Activated T-cell treated with anti-CD3 and anti-CD28 coated beads, Interleukin-2, amount 50 U/mL, for 4 hours (primary cell): ENCODE measurements at regions not wholly inside any gene's neighbourhood (a gene's known extent, or its start where the extent isn't known, plus 50 kb on each side); places are given as distances from the start of the nearest gene placed in this dataset.
A peak's percentile ranks its signal among the peaks of the same experiment; 100 is the strongest.
"Not testable (repeated sequence)": the region's sequence is repeated elsewhere in the genome, so short reads cannot be mapped to it uniquely, and the experiment has no call there.

Experiments used
- ATAC-seq, 2 donors: fragments of 200-7000 bp; cut with Tn5 transposase; one replicate each; pipeline ENCODE4 v1.10.0; 2021
- DNase-seq: peaks from one replicate; pipeline ENCODE4 v3.0.0-alpha.2; 2020
- H3K27me3 Mint-ChIP-seq: one replicate; pipeline ENCODE4 v1.8.0; 2021; ENCODE audit warnings: low read depth, mixed read lengths
- H3K36me3 Mint-ChIP-seq: one replicate; pipeline ENCODE4 v1.8.0; 2022; ENCODE audit warnings: mixed read lengths; ENCODE audit not compliant: insufficient read depth
- H3K4me1 Mint-ChIP-seq: one replicate; pipeline ENCODE4 v1.8.0; 2021; ENCODE audit warnings: low read depth, mixed read lengths
- H3K4me3 Mint-ChIP-seq: one replicate; pipeline ENCODE4 v1.8.0; 2021; ENCODE audit warnings: mild to moderate bottlenecking, moderate library complexity, mixed read lengths
- H3K9me3 Mint-ChIP-seq: one replicate; pipeline ENCODE4 v1.8.0; 2021; ENCODE audit warnings: mixed read lengths

DNA sequence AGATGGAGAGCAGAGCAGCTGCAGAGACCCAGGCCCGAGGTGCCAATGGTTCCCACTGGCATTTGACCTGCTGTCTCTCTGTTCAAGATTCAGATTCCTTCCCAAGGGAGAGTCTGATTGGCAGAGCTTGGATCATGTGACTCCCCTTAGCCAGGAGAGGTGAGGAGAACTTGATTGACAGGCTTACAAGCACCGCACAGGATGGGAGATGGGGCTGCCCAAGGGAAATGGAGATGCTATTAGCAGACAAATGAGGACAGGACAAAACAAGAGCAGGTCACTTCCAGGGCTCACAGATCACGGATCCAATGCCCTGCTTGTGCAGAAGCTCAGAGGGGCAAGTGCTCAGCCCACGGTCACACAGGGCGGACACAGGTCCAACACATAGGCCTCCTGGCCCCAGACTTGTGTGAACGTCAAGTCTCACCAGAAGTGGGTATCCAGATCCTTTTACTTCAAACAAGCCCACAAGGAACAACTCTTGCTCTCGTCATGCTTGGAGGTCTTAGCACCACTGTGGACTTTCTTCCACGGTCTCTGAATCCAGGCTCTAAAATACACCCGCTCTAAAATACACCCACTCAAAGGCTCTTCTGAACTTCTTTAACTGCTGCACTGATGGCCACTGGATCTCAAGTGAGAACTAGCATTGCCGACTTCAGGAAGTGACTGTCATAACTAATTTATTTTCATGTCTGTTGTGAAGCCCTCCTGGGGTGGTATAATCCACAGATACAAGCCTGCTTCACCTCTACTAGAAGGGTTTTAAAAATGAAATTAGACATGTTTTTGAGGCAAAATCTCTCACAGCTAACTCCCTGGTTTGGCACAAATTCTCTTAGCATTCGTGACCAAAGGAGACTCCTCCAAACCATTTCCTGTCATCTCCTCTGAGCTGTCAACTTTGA, 274.9 kb downstream of the RRAGC start:
- Mint-ChIP-seq H3K9me3 (no peaks in the 10 kb centered on the region), H3K27me3 (peaks cover 18% of the 10 kb centered on the region), H3K4me1 (peaks cover 3% of the 10 kb centered on the region), H3K36me3 (no peaks in the 10 kb centered on the region), H3K4me3 (no peak overlapping the region)
- no peak for ATAC-seq
- no peak for DNase-seq

DNA sequence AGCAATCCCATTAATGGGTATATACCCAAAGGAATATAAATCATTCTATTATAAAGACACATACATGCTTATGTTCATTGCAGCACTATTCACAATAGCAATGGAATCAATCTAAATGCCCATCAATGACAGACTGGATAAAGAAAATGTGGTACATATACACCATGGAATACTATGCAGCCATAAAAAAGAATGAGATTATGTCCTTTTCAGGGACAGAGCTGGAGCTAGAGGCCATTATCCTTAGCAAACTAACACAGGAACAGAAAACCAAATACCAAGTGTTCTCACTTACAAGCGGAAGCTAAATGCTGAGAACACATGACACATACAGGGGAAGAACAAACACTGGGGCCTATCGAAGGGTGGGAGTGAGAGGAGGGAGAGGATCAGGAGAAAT, 276.3 kb downstream of the RRAGC start:
- H3K4me3 Mint-ChIP-seq, H3K4me1 Mint-ChIP-seq: not testable (repeated sequence)

DNA sequence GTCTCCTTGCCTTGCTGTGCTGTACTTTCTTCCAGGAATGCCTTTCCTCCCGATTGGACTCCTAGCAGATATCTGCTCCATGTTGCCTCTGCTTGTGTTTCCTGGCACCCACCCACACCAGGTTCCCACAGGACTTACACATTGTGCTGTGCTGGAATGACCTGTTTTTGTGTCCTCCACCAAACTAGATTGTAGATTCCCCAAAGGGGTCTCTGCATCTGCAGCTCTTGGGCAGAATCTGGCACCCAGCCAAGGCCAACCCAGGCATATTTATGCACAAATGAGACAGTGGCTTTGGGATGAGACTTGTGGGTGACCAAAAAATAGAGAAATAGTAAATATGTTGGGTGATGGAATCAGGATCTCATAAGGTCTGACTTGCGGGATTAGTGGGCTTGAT, 278.2 kb downstream of the RRAGC start:
- peaks cover 8% of the 10 kb centered on the region for H3K4me1 Mint-ChIP-seq
- DNase-seq (no peak), ATAC-seq (no peak)
- H3K9me3 Mint-ChIP-seq: no peaks in the 10 kb centered on the region
- no peak overlapping the region for H3K4me3 Mint-ChIP-seq
- H3K36me3 Mint-ChIP-seq: no peaks in the 10 kb centered on the region
- H3K27me3 Mint-ChIP-seq: peaks cover 40% of the 10 kb centered on the region

More for the DNA sequence above, 276.3 kb downstream of the RRAGC start:
- H3K36me3 Mint-ChIP-seq, DNase-seq, ATAC-seq, H3K9me3 Mint-ChIP-seq: not testable (repeated sequence)
- peaks cover 29% of the 10 kb centered on the region for H3K27me3 Mint-ChIP-seq

DNA sequence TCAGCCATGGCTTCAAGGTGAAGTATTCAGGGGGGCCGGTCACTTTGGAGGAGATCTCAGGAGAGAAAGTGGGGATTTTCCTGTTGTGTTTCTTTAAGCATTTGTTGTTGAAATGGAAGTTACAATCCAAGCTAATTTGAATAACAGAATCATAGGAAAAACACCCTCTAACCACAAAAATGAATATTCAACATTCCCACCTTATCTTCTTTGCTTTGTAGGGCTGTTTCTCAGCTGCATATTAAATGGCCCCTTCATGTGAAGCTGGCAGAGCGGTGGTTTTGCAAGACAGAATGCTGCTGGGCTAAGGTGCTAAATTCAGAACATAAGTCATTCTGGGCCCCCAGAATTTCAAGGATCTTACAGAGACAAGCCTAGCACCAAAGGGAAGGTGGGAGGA, 279.0 kb downstream of the RRAGC start:
- ATAC-seq (no peak), DNase-seq (no peak)
- peaks cover 8% of the 10 kb centered on the region for H3K4me1 Mint-ChIP-seq
- H3K36me3 Mint-ChIP-seq: no peaks in the 10 kb centered on the region
- peaks cover 41% of the 10 kb centered on the region for H3K27me3 Mint-ChIP-seq
- no peak overlapping the region for H3K4me3 Mint-ChIP-seq
- H3K9me3 Mint-ChIP-seq: no peaks in the 10 kb centered on the region

DNA sequence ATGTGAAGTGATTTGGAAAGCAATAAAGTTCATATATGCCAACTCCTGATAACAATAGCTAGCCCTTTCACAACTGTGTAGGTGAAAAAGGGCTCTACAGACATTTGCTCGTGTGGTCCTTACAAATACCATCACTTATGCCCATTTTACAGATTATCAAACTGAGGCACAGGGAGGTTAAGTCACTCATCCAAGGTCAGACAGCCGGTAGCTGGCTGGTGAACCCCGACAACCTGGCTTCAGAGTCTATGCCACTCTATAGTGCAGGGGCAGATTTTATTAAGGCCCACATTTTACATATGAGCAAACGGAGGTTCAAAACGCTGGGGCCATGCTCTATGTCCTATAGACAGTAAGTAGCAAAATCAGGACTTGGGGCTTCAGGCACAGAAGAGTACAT, 280.5 kb downstream of the RRAGC start:
- no peak for DNase-seq
- ATAC-seq: no peak
- no peak overlapping the region for H3K4me3 Mint-ChIP-seq
- H3K27me3 Mint-ChIP-seq: peaks cover 41% of the 10 kb centered on the region
- peaks cover 5% of the 10 kb centered on the region for H3K4me1 Mint-ChIP-seq
- H3K36me3 Mint-ChIP-seq: no peaks in the 10 kb centered on the region
- H3K9me3 Mint-ChIP-seq: no peaks in the 10 kb centered on the region

DNA sequence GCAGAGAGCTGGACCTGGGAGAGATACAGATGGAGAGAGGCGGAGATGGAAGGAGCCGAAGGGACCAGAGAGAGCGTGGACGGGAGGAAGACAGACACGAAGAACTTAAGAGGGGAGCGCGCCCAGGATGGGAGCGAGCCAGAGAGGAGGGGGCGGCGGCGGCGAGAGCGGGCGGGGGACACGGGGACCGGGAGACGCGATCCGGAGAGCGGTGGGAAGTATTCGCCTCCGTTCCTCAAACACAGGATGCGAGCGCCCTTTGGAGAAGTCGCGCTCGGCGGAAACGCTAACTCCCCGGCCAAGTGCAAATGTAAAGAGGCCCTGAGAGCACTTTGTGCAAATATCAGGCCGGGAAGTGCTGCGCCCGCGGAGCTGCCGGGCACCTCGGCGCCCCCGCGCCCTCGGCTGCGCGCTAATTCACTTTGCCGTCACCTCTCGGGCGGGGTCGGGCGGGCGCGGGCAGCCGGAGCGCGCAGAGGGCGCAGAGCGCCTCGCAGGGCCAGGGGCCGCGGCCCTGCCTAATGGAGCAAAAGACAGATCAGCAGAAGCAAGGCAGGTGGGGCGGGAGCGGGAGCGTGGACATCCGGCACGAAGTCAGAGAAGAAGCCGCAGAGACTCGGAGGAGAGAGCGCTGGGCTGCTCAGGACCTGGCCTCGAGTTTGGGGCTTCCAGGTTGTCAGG, 281.2 kb downstream of the RRAGC start:
- H3K4me3 Mint-ChIP-seq: peak overlapping the region; percentile 52
- DNase-seq: no peak
- H3K4me1 Mint-ChIP-seq: peaks cover 5% of the 10 kb centered on the region
- no peaks in the 10 kb centered on the region for H3K36me3 Mint-ChIP-seq
- no peaks in the 10 kb centered on the region for H3K9me3 Mint-ChIP-seq
- peak; percentile 41 to 67 for ATAC-seq
- H3K27me3 Mint-ChIP-seq: peaks cover 41% of the 10 kb centered on the region

DNA sequence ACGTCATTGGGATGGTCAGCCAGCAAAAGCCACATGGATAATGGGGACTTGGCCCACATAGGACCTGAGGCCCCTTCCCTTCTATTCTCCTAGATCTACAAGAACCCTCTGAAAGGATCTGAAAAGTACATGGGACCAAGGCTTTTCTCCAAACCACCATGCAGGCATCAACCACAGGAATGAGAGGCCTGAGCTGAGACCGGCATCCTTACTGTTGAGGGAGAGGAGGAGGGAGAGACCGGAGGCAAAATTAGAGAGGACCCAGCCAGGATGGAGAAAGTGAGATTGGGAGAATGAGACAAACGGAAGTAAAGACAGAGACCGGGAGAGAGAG, 281.7 kb downstream of the RRAGC start:
- H3K36me3 Mint-ChIP-seq: no peaks in the 10 kb centered on the region
- H3K4me1 Mint-ChIP-seq: peaks cover 5% of the 10 kb centered on the region
- peaks cover 41% of the 10 kb centered on the region for H3K27me3 Mint-ChIP-seq
- no peak for DNase-seq
- peak overlapping the region; percentile 52 for H3K4me3 Mint-ChIP-seq
- ATAC-seq: no peak
- no peaks in the 10 kb centered on the region for H3K9me3 Mint-ChIP-seq

DNA sequence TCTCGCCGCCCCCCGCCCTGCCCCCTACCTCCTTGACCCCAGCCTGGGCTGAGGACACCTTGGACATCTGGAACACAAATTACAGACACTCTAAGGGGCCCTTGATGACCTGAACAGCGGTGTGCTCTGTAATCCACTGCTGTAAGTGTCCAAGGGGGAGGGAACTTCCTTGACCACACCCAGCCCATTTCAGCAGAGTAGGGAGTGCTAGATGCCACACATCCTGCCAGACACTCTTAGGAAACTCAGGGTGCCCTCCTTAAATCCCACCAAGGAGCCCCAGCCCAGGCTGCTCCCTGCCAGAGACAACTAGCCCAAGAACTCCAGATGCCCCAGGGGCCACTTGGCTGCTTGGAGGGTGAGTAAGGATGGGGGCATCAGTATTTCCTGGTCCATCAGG, 282.2 kb downstream of the RRAGC start:
- DNase-seq (no peak), ATAC-seq (no peak)
- no peak overlapping the region for H3K4me3 Mint-ChIP-seq
- peaks cover 41% of the 10 kb centered on the region for H3K27me3 Mint-ChIP-seq
- no peaks in the 10 kb centered on the region for H3K36me3 Mint-ChIP-seq
- no peaks in the 10 kb centered on the region for H3K9me3 Mint-ChIP-seq
- H3K4me1 Mint-ChIP-seq: peaks cover 5% of the 10 kb centered on the region

DNA sequence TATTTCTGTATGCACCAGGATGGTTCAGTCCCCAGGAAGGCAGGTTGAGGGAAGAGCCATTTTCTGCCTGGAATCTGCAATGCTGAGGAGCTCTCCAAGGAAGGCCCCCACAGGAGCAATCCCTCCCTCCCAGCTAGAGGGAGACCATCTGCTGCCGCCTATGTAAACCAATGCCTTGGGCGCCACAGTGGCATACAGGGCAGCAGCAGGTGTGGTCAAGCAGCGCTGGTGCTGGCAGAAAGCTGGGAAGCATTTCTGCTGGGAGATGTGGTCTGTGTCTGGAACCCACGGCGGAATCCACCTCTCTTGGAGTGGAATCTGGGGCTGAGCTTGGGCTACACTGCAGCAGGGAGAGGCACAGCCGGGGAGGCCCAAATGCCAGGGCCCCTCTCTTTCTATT, 283.3 kb downstream of the RRAGC start:
- DNase-seq (no peak), ATAC-seq (no peak)
- H3K27me3 Mint-ChIP-seq: peaks cover 36% of the 10 kb centered on the region
- no peaks in the 10 kb centered on the region for H3K9me3 Mint-ChIP-seq
- no peaks in the 10 kb centered on the region for H3K36me3 Mint-ChIP-seq
- no peak overlapping the region for H3K4me3 Mint-ChIP-seq
- peaks cover 5% of the 10 kb centered on the region for H3K4me1 Mint-ChIP-seq

DNA sequence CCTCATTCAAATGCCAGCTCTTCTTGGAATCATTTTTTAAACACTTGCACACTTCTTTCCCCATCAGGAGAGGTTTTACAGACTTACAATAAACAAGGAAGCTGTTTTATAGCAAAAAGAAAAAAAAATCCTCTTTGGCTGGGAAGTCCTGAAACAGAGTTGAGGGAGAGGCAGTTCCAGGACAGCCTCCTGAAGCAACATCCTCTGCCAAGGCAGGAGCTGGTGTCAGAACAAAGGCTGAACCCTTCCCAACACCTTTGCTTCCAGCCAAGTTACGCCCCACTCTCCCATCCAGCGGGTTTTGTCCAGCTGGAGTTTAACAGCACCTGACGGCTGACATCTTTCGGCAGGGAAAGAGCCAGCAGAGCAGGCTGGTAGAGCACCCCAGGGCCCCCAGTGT, 287.8 kb downstream of the RRAGC start:
- no peak for DNase-seq
- H3K4me3 Mint-ChIP-seq: no peak overlapping the region
- H3K36me3 Mint-ChIP-seq: no peaks in the 10 kb centered on the region
- no peaks in the 10 kb centered on the region for H3K9me3 Mint-ChIP-seq
- H3K27me3 Mint-ChIP-seq: peaks cover 14% of the 10 kb centered on the region
- H3K4me1 Mint-ChIP-seq: no peaks in the 10 kb centered on the region
- no peak for ATAC-seq

DNA sequence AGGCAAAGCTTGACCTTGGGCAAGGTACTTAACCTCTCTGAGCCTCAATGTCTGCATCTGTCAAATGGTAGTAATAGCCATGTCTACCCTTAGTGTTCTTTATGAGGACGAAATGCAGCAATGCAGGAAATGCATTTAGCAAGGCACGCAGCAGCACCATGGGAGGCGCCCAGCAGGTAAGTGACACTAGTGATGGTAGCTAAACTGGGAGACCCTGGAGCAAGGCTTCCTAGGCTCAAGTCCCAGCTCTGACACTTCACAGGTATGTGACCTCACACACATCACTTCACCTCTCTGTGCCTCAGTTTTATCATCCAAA, 289.0 kb downstream of the RRAGC start:
- no peak for ATAC-seq
- Mint-ChIP-seq H3K27me3 (peaks cover 12% of the 10 kb centered on the region), H3K4me1 (no peaks in the 10 kb centered on the region), H3K36me3 (no peaks in the 10 kb centered on the region), H3K4me3 (no peak overlapping the region), H3K9me3 (no peaks in the 10 kb centered on the region)
- no peak for DNase-seq

DNA sequence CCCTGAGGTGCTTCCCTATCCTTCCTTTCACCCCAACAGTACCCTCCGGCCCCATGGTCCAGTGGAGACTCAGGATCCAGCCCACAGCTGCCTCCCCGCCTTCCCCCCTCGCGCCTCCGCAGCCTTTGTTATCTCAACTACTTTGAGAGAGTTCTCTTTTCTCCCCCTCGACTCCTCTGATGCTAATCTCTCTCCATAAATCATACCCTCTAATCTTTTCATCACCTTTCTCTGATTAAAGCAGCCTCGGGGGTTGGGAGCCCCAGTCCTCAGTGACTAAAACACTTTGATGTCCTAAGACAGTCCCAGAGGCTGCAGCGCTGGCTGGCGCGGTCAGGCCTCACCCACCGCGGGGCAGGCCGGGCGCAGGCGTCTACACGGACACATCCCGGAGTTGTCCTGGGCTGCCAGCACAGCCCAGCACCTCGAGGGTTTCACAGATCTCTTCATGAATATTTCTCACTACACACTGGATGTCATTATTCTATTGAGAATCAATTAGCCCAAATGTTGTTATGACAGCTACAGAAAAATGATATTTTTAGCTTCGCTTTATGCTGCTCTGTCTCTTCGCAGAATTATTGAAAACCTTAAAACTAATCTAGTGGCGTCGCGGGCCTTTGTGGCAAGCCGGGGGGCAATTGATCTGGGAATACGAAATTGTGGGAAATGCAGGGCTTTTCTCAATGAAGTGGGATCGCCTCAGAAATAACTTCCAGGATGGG, 289.5 kb downstream of the RRAGC start:
- no peak for ATAC-seq
- Mint-ChIP-seq H3K4me3 (no peak overlapping the region), H3K9me3 (no peaks in the 10 kb centered on the region), H3K27me3 (peaks cover 13% of the 10 kb centered on the region), H3K36me3 (no peaks in the 10 kb centered on the region), H3K4me1 (no peaks in the 10 kb centered on the region)
- no peak for DNase-seq

DNA sequence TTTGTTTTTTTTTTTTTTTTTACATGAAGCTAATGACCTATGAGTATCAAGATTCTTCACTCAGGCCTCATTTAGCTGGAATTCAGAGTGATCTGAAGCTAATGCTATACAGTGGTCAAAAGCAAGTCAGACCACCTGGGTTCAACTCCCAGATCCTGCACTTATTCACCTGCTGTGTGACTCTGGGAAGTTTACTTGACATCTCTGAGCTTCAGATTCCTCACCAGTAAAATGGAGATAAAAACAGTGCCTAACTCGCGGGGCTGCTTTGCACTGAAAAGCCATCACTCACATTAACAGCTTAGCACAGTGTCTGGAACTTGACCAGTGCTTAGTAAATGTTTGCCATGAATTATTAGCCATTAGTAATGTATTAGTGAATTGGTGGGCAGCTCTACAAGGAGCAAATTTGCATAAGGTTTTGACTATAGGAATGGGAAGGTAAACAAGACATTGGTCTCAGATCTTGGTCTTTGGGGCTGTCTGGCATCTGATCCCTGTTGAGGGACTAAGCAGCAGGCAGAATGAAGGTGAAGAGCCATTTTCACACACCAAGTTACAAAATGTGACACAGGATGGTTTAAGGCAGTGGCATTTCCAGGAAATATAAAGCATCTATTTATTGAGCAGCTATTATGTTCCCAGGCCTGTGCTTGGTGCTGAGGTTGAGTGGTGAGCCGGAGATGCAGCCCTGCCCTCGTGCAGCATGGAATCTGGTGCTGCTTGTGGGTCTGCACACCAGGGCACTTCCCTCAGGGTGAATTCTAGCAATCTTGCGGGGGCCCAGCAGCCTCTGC, 291.3 kb downstream of the RRAGC start:
- peaks cover 27% of the 10 kb centered on the region for H3K27me3 Mint-ChIP-seq
- no peaks in the 10 kb centered on the region for H3K9me3 Mint-ChIP-seq
- ATAC-seq (no peak), DNase-seq (no peak)
- H3K4me1 Mint-ChIP-seq: peaks cover 12% of the 10 kb centered on the region
- H3K4me3 Mint-ChIP-seq: no peak overlapping the region
- H3K36me3 Mint-ChIP-seq: no peaks in the 10 kb centered on the region

DNA sequence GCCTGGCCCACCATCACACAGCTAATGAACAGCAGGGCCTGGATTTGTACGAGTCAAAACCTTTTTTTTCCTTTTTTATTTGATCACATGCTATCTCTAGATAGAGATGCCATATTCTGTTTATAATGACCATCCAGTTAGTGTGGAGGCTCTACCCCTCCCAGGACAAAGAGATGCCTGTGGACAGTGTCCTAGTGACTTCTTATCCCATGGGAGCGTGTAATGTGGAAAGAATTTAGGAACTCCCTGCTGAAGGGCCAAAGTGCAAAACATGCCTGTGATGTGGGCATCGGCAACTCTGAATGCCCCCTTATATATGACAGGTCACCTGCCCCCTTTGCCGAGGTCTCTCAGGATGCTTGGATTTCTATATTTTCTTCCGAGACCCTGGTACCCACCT, 292.2 kb downstream of the RRAGC start:
- ATAC-seq: no peak
- Mint-ChIP-seq H3K4me1 (peaks cover 17% of the 10 kb centered on the region), H3K36me3 (no peaks in the 10 kb centered on the region), H3K4me3 (no peak overlapping the region), H3K27me3 (peaks cover 32% of the 10 kb centered on the region), H3K9me3 (no peaks in the 10 kb centered on the region)
- DNase-seq: no peak
